GM12891 (cell line): ENCODE measurements at regions not wholly inside any gene's neighbourhood (a gene's known extent, or its start where the extent isn't known, plus 50 kb on each side); places are given as distances from the start of the nearest gene placed in this dataset.
A peak's percentile ranks its signal among the peaks of the same experiment; 100 is the strongest.

ENCODE experiments used
- DNase-seq: peaks from one replicate; pipeline ENCODE4 v3.0.0; 2011; ENCODE audit warnings: low spot score; ENCODE audit not compliant: insufficient read length
- FAIRE-seq: peaks from 2 replicates; lab custom pipeline; 2011; peaks lifted over from hg19 to GRCh38; lab: Jason Lieb, UNC
- PAX5 ChIP-seq: IDR thresholded peaks from 2 replicates; pipeline ENCODE4 v1.6.1; 2011; ENCODE audit warnings: low read length, moderate library complexity, mild to moderate bottlenecking; ENCODE audit not compliant: insufficient read depth, severe bottlenecking
- POLR2A ChIP-seq: IDR thresholded peaks from 2 replicates; pipeline ENCODE4 v1.6.1; 2011; ENCODE audit warnings: low read depth, low read length, control low read depth
- POLR2AphosphoS5 ChIP-seq: IDR thresholded peaks from 2 replicates; pipeline ENCODE4 v1.6.1; 2011; ENCODE audit warnings: low read depth, low read length, control low read depth
- POU2F2 ChIP-seq: IDR thresholded peaks from 2 replicates; pipeline ENCODE4 v1.6.1; 2011; ENCODE audit warnings: low read depth, mild to moderate bottlenecking, control low read depth, low read length, moderate library complexity
- SPI1 ChIP-seq: IDR thresholded peaks from 2 replicates; pipeline ENCODE4 v1.6.1; 2011; ENCODE audit warnings: low read depth, low read length, control low read depth
- TAF1 ChIP-seq: IDR thresholded peaks from 2 replicates; pipeline ENCODE4 v1.6.1; 2011; ENCODE audit warnings: low read depth, low read length, control low read depth

- DNase-seq = no peak
- TF ChIP-seq POLR2A (no peak), PAX5 (no peak), SPI1 (no peak), POLR2AphosphoS5 (no peak), POU2F2 (no peak), TAF1 (no peak)
- FAIRE-seq = no peak
Measured at GRCh38 chr4:36824682-36825081, 419.9 kb upstream of the NWD2 start.

GRCh38 chr4:36835246-36835645, 409.3 kb upstream of the NWD2 start:
- DNase-seq = no peak
- no peak for FAIRE-seq

GRCh38 chr4:36841583-36842326, 402.8 kb upstream of the NWD2 start:
- no peak for DNase-seq
- TF ChIP-seq SPI1 (peak; percentile 87), POU2F2 (no peak)
- peak; percentile 9 for FAIRE-seq

More at GRCh38 chr4:36835246-36835645, 409.3 kb upstream of the NWD2 start:
- TF ChIP-seq SPI1 (no peak), POLR2A (no peak), TAF1 (no peak), POLR2AphosphoS5 (no peak), PAX5 (no peak), POU2F2 (no peak)

- FAIRE-seq (no peak), DNase-seq (no peak)
- no peak for TF ChIP-seq POLR2AphosphoS5
- no peak for TF ChIP-seq SPI1
- TF ChIP-seq POU2F2 = no peak
Measured at GRCh38 chr4:36844448-36844847, 400.1 kb upstream of the NWD2 start.

GRCh38 chr4:36852856-36853255, 391.7 kb upstream of the NWD2 start:
- TF ChIP-seq POLR2AphosphoS5 (no peak), SPI1 (no peak), POU2F2 (no peak), PAX5 (no peak), POLR2A (no peak), TAF1 (no peak)
- no peak for FAIRE-seq
- no peak for DNase-seq

GRCh38 chr4:36854554-36854953, 390.0 kb upstream of the NWD2 start:
- no peak for TF ChIP-seq POLR2AphosphoS5
- no peak for TF ChIP-seq POU2F2
- no peak for TF ChIP-seq PAX5
- TF ChIP-seq TAF1 = no peak
- TF ChIP-seq SPI1 = peak; percentile 76
- FAIRE-seq = no peak
- DNase-seq = no peak

GRCh38 chr4:36863601-36864000, 380.9 kb upstream of the NWD2 start:
- no peak for FAIRE-seq
- DNase-seq = no peak

GRCh38 chr4:36870121-36870520, 374.4 kb upstream of the NWD2 start:
- FAIRE-seq (no peak), DNase-seq (no peak)
- TF ChIP-seq POLR2A (no peak), TAF1 (no peak), SPI1 (no peak), PAX5 (no peak), POLR2AphosphoS5 (no peak), POU2F2 (no peak)

More at GRCh38 chr4:36863601-36864000, 380.9 kb upstream of the NWD2 start:
- no peak for TF ChIP-seq PAX5
- no peak for TF ChIP-seq POLR2A
- no peak for TF ChIP-seq POLR2AphosphoS5
- TF ChIP-seq SPI1 = no peak
- no peak for TF ChIP-seq TAF1
- no peak for TF ChIP-seq POU2F2

GRCh38 chr4:36872679-36873078, 371.9 kb upstream of the NWD2 start:
- TF ChIP-seq SPI1 = peak; percentile 23; the same call in 1 of the 2 replicates
- TF ChIP-seq POU2F2 = no peak
- no peak for DNase-seq
- FAIRE-seq = no peak

GRCh38 chr4:36884151-36884550, 360.4 kb upstream of the NWD2 start:
- TF ChIP-seq TAF1 = no peak
- TF ChIP-seq POLR2A = no peak
- no peak for TF ChIP-seq SPI1
- no peak for TF ChIP-seq POU2F2
- TF ChIP-seq PAX5 = no peak
- TF ChIP-seq POLR2AphosphoS5 = no peak
- FAIRE-seq = no peak
- DNase-seq = no peak
